Endothelial cell (in vitro differentiated cells): ENCODE measurements at regions not wholly inside any gene's neighbourhood (a gene's known extent, or its start where the extent isn't known, plus 50 kb on each side); places are given as distances from the start of the nearest gene placed in this dataset.

Source experiments
- DNase-seq: peaks from one replicate; pipeline ENCODE4 v3.0.0; 2021; ENCODE audit warnings: low spot score
- H3K27ac Mint-ChIP-seq: one replicate; pipeline ENCODE4 v1.8.0; 2021; ENCODE audit warnings: mixed read lengths, inconsistent platforms; ENCODE audit not compliant: unreplicated experiment
- H3K27me3 Mint-ChIP-seq: one replicate; pipeline ENCODE4 v1.8.0; 2021; ENCODE audit warnings: mild to moderate bottlenecking, moderate library complexity, mixed read lengths, inconsistent platforms; ENCODE audit not compliant: unreplicated experiment
- H3K36me3 Mint-ChIP-seq: one replicate; pipeline ENCODE4 v1.8.0; 2021; ENCODE audit warnings: mild to moderate bottlenecking, low read depth, mixed read lengths, inconsistent platforms; ENCODE audit not compliant: unreplicated experiment
- H3K4me1 Mint-ChIP-seq: one replicate; pipeline ENCODE4 v1.8.0; 2021; ENCODE audit warnings: mild to moderate bottlenecking, mixed read lengths, inconsistent platforms; ENCODE audit not compliant: unreplicated experiment
- H3K4me3 Mint-ChIP-seq: one replicate; pipeline ENCODE4 v1.8.0; 2021; ENCODE audit warnings: mild to moderate bottlenecking, mixed read lengths, inconsistent platforms; ENCODE audit not compliant: unreplicated experiment
- H3K9me3 Mint-ChIP-seq: one replicate; pipeline ENCODE4 v1.8.0; 2021; ENCODE audit warnings: mixed read lengths, inconsistent platforms; ENCODE audit not compliant: unreplicated experiment
- TF ChIP-seq, protein P1 (sequence below): fragments of 200-600 bp; sonication (generic); IDR thresholded peaks from one replicate; pipeline ENCODE4 v1.5.0; 2021; ENCODE audit warnings: antibody characterized with exemption; ENCODE audit not compliant: unreplicated experiment

GRCh38 chr16:87552072-87552718 is 50.1 kb upstream of the JPH3 start:
- Mint-ChIP-seq H3K36me3 (no peaks in the 10 kb centered on the region), H3K27ac (no peak overlapping the region), H3K9me3 (no peaks in the 10 kb centered on the region), H3K4me1 (peaks cover 9% of the 10 kb centered on the region), H3K4me3 (no peak overlapping the region), H3K27me3 (peaks cover 4% of the 10 kb centered on the region)
- DNase-seq: no peak
- TF ChIP-seq, protein P1, sequence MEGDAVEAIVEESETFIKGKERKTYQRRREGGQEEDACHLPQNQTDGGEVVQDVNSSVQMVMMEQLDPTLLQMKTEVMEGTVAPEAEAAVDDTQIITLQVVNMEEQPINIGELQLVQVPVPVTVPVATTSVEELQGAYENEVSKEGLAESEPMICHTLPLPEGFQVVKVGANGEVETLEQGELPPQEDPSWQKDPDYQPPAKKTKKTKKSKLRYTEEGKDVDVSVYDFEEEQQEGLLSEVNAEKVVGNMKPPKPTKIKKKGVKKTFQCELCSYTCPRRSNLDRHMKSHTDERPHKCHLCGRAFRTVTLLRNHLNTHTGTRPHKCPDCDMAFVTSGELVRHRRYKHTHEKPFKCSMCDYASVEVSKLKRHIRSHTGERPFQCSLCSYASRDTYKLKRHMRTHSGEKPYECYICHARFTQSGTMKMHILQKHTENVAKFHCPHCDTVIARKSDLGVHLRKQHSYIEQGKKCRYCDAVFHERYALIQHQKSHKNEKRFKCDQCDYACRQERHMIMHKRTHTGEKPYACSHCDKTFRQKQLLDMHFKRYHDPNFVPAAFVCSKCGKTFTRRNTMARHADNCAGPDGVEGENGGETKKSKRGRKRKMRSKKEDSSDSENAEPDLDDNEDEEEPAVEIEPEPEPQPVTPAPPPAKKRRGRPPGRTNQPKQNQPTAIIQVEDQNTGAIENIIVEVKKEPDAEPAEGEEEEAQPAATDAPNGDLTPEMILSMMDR: no peak

- TF ChIP-seq, protein P1: no peak
- H3K4me3 Mint-ChIP-seq: no peak overlapping the region
- peaks cover 4% of the 10 kb centered on the region for H3K27me3 Mint-ChIP-seq
- peaks cover under 1% of the 10 kb centered on the region for H3K36me3 Mint-ChIP-seq
- no peaks in the 10 kb centered on the region for H3K9me3 Mint-ChIP-seq
- no peak for DNase-seq
- H3K4me1 Mint-ChIP-seq: peaks cover 9% of the 10 kb centered on the region
- no peak overlapping the region for H3K27ac Mint-ChIP-seq
Measured at GRCh38 chr16:87551487-87551886, 50.8 kb upstream of the JPH3 start.

DNA sequence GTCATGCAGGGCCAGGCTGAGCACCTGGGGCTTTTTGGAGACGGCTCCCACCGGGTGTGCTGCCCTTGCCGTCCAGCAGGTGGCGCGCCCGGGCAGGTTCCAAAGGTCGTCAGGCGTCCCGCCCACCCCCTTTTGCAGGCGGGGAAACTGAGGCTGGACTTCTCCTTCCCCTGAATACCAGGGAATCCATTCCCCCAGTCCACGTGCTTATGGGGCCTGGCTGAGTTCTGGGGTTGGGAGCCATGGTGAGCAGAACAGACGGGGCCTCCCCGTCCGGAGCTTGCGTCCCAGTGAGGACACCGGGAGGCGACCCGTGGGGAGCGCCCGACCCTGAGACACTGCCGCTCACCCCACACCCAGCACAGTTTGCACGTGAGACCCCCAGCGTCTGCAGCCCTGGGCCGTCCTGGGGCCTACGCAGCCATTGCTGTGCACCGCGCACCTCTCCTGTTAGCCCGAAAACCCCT is 51.8 kb upstream of the JPH3 start:
- Mint-ChIP-seq H3K4me1 (peaks cover 9% of the 10 kb centered on the region), H3K36me3 (peaks cover 8% of the 10 kb centered on the region), H3K4me3 (no peak overlapping the region), H3K27ac (no peak overlapping the region), H3K9me3 (peaks cover 2% of the 10 kb centered on the region), H3K27me3 (peaks cover 4% of the 10 kb centered on the region)
- TF ChIP-seq, protein P1: peak; percentile 99
- peak; percentile 69 for DNase-seq

DNA sequence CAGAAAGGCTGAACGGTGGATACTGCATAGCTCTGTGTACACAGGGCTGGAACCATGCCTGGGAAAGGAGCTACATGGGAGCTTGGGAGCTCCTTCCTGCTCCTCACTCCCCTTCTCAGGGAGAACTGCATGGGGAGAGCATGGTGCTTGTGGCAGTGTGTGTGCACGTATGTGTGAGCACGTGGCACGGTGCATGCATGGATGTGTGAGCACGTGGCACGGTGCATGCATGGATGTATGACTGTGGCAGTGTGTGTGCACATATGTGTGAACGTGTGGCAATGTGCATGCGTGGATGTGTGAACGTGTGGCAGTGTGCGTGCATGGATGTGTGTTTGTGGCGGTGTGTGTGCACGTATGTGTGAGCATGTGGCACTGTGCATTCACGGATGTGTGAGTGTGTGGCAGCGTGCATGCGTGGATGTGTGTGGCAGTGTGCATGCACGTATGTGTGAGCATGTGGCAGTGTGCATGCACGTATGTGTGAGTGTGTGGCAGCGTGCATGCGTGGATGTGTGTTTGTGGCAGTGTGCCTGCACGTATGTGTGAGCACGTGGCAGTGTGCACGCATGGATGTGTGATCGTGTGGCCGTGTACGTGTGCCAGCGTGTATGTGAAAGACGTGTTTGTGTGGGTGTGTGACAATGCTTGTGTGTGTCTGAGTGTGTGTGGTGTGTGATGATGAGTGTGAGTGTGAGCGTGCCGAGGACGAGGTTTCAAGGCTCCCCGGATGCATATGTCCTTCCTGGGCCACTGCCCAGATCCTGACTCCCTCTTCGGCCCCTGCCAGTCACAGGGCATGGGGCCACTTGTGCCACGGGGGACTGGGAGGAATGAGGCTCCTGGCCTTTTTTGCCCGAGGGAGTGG is 52.4 kb upstream of the JPH3 start:
- H3K36me3 Mint-ChIP-seq: peaks cover 11% of the 10 kb centered on the region
- no peak overlapping the region for H3K4me3 Mint-ChIP-seq
- peaks cover 4% of the 10 kb centered on the region for H3K27me3 Mint-ChIP-seq
- peaks cover 9% of the 10 kb centered on the region for H3K4me1 Mint-ChIP-seq
- H3K27ac Mint-ChIP-seq: no peak overlapping the region
- TF ChIP-seq, protein P1: no peak
- DNase-seq: no peak
- peaks cover 5% of the 10 kb centered on the region for H3K9me3 Mint-ChIP-seq

GRCh38 chr16:87548046-87548445 is 54.3 kb upstream of the JPH3 start:
- H3K4me3 Mint-ChIP-seq: no peak overlapping the region
- no peak for DNase-seq

More at GRCh38 chr16:87548046-87548445, 54.3 kb upstream of the JPH3 start:
- H3K27ac Mint-ChIP-seq: no peak overlapping the region
- H3K27me3 Mint-ChIP-seq: peaks cover 4% of the 10 kb centered on the region
- peaks cover 5% of the 10 kb centered on the region for H3K9me3 Mint-ChIP-seq
- TF ChIP-seq, protein P1: no peak
- peaks cover 9% of the 10 kb centered on the region for H3K4me1 Mint-ChIP-seq
- peaks cover 11% of the 10 kb centered on the region for H3K36me3 Mint-ChIP-seq
